ENCODE measurements at regions not wholly inside any gene's neighbourhood (a gene's known extent, or its start where the extent isn't known, plus 50 kb on each side); places are given as distances from the start of the nearest gene placed in this dataset.

DNA sequence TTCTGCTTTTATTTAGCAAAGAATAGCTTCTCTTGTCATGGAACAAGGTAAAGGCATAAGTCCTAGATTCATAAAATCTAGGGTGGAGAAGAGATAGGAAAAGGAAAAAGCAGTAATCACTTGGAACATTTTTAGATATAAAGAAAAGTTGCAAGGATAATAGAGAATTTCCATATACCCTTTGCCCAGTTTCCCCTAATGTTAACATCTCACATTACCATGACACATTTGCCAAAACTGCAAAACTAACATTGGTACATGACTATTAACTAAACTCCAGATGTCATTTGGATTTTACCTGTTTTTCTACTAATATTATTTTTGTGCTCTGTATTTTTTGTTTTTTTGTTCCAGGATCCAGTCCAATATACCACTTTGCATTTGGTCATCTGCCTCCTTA lies 265.1 kb downstream of the ETAA1 start:
- TF ChIP-seq, protein P1, sequence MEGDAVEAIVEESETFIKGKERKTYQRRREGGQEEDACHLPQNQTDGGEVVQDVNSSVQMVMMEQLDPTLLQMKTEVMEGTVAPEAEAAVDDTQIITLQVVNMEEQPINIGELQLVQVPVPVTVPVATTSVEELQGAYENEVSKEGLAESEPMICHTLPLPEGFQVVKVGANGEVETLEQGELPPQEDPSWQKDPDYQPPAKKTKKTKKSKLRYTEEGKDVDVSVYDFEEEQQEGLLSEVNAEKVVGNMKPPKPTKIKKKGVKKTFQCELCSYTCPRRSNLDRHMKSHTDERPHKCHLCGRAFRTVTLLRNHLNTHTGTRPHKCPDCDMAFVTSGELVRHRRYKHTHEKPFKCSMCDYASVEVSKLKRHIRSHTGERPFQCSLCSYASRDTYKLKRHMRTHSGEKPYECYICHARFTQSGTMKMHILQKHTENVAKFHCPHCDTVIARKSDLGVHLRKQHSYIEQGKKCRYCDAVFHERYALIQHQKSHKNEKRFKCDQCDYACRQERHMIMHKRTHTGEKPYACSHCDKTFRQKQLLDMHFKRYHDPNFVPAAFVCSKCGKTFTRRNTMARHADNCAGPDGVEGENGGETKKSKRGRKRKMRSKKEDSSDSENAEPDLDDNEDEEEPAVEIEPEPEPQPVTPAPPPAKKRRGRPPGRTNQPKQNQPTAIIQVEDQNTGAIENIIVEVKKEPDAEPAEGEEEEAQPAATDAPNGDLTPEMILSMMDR (IDR thresholded peaks at IDR 0.05 in 2 of 3, conservative IDR thresholded peaks at IDR 0.05 in 1 of 3; ENCODE audit: control insufficient read depth in 2 of 3, extremely low read depth in 1 of 3, insufficient read depth in 1 of 3, low read depth in 3 of 3, low read length in 3 of 3) = no peak
- TF ChIP-seq, protein P2, sequence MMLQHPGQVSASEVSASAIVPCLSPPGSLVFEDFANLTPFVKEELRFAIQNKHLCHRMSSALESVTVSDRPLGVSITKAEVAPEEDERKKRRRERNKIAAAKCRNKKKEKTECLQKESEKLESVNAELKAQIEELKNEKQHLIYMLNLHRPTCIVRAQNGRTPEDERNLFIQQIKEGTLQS (IDR thresholded peaks at IDR 0.05; ENCODE audit: borderline replicate concordance, extremely low read depth, low read depth, low read length) = no peak
- TF ChIP-seq, protein P3, sequence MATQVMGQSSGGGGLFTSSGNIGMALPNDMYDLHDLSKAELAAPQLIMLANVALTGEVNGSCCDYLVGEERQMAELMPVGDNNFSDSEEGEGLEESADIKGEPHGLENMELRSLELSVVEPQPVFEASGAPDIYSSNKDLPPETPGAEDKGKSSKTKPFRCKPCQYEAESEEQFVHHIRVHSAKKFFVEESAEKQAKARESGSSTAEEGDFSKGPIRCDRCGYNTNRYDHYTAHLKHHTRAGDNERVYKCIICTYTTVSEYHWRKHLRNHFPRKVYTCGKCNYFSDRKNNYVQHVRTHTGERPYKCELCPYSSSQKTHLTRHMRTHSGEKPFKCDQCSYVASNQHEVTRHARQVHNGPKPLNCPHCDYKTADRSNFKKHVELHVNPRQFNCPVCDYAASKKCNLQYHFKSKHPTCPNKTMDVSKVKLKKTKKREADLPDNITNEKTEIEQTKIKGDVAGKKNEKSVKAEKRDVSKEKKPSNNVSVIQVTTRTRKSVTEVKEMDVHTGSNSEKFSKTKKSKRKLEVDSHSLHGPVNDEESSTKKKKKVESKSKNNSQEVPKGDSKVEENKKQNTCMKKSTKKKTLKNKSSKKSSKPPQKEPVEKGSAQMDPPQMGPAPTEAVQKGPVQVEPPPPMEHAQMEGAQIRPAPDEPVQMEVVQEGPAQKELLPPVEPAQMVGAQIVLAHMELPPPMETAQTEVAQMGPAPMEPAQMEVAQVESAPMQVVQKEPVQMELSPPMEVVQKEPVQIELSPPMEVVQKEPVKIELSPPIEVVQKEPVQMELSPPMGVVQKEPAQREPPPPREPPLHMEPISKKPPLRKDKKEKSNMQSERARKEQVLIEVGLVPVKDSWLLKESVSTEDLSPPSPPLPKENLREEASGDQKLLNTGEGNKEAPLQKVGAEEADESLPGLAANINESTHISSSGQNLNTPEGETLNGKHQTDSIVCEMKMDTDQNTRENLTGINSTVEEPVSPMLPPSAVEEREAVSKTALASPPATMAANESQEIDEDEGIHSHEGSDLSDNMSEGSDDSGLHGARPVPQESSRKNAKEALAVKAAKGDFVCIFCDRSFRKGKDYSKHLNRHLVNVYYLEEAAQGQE (IDR thresholded peaks at IDR 0.05; ENCODE audit: low read depth, low read length) = no peak
- TF ChIP-seq CREB1 (IDR thresholded peaks at IDR 0.05; ENCODE audit: low read depth) (no peak), FOXM1 (IDR thresholded peaks at IDR 0.05; ENCODE audit: low read depth, low read length) (no peak), TCF3 (IDR thresholded peaks at IDR 0.05; ENCODE audit: borderline replicate concordance, insufficient read depth, low read depth, low read length) (no peak), POLR2A (IDR thresholded peaks at IDR 0.05; ENCODE audit: low read depth, low read length) (no peak), SMC3 (IDR thresholded peaks at IDR 0.05; ENCODE audit: borderline replicate concordance, low read length) (no peak), KDM1A (IDR thresholded peaks at IDR 0.05; ENCODE audit: borderline replicate concordance) (no peak), SP1 (IDR thresholded peaks at IDR 0.05; ENCODE audit: low read depth, low read length) (no peak), STAT3 (IDR thresholded peaks at IDR 0.05; ENCODE audit: low read depth, low read length) (no peak), TCF12 (IDR thresholded peaks at IDR 0.05; ENCODE audit: low read depth, low read length) (no peak)

Data from GM12878 (cell line).